ENCODE measurements at regions not wholly inside any gene's neighbourhood (a gene's known extent, or its start where the extent isn't known, plus 50 kb on each side); places are given as distances from the start of the nearest gene placed in this dataset.
A peak's percentile ranks its signal among the peaks of the same experiment; 100 is the strongest.

DNA sequence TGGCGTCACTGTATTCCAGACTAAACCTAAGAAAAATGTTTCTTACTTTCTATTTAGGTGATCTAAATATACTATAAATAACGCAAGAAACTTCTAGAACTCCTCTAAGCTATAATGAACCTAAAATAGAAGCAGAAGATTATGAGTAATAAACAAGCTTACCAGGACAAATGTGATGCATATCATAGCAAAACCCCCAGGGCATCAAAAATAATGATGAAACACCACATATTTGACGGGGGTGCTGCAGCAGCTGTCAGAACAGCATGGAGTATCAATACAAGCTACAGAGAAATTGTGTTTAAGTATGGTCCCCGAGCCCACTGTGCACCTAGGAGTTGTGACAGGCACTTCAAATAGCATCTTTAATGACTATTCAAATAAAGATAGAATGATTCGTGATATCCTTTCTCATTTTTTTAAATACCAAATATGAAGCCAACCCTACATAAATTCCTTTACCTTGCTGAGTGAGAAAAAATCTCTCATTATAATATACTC, 337.3 kb downstream of the CENPC start:
- 80 to 88% methylated on average over 5 of the region's 5 CpGs for WGBS, 2 donors

DNA sequence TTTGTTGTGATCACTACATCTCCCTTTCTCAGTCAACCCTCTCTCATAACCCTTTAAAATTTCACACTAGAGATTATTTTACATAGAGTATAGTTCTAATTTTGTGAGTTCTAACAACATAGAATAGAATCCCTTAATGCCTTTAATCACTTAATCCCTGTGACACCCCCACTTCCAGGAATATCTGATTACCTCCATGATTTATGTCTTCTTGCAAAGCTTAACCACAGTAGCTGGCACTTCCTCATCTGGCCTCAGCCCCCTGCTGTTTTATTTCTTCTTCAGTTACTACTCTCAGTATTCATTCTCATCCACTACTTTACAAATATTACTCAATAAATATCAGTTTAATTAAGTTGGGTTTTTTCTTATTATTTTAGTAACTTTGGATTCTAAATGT, 340.9 kb downstream of the CENPC start:
- Histone ChIP-seq H3K9me3 (ENCODE audit: control insufficient read depth in 4 of 4, insufficient read depth in 3 of 4, low read length in 3 of 4) (no peaks in the 10 kb centered on the region), H3K27ac (ENCODE audit: low read depth in 1 of 2, low read length in 1 of 2) (no peak overlapping the region), H3K9ac (ENCODE audit: insufficient read depth in 1 of 2, low read length in 2 of 2) (no peak overlapping the region), H3K27me3 (ENCODE audit: control insufficient read depth in 3 of 3, insufficient read depth in 3 of 3, low read length in 2 of 3) (no peaks in the 10 kb centered on the region), H3K4me3 (no peak overlapping the region), H3K36me3 (ENCODE audit: control insufficient read depth in 4 of 4, insufficient read depth in 4 of 4, low read length in 4 of 4) (no peaks in the 10 kb centered on the region), H3K4me1 (ENCODE audit: control insufficient read depth in 5 of 5, insufficient read depth in 5 of 5, low read length in 5 of 5) (no peaks in the 10 kb centered on the region)
- ATAC-seq (ENCODE audit: insufficient read depth, low FRiP score) (no peak), DNase-seq (no peak)
- TF ChIP-seq, protein P1, sequence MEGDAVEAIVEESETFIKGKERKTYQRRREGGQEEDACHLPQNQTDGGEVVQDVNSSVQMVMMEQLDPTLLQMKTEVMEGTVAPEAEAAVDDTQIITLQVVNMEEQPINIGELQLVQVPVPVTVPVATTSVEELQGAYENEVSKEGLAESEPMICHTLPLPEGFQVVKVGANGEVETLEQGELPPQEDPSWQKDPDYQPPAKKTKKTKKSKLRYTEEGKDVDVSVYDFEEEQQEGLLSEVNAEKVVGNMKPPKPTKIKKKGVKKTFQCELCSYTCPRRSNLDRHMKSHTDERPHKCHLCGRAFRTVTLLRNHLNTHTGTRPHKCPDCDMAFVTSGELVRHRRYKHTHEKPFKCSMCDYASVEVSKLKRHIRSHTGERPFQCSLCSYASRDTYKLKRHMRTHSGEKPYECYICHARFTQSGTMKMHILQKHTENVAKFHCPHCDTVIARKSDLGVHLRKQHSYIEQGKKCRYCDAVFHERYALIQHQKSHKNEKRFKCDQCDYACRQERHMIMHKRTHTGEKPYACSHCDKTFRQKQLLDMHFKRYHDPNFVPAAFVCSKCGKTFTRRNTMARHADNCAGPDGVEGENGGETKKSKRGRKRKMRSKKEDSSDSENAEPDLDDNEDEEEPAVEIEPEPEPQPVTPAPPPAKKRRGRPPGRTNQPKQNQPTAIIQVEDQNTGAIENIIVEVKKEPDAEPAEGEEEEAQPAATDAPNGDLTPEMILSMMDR (IDR thresholded peaks at IDR 0.05; ENCODE audit: control extremely low read depth, extremely low read depth): no peak

More for the DNA sequence above, 337.3 kb downstream of the CENPC start:
- Histone ChIP-seq H3K4me3 (no peak overlapping the region), H3K27me3 (ENCODE audit: control insufficient read depth in 3 of 3, insufficient read depth in 3 of 3, low read length in 2 of 3) (no peaks in the 10 kb centered on the region), H3K36me3 (ENCODE audit: control insufficient read depth in 4 of 4, insufficient read depth in 4 of 4, low read length in 4 of 4) (no peaks in the 10 kb centered on the region), H3K4me1 (ENCODE audit: control insufficient read depth in 5 of 5, insufficient read depth in 5 of 5, low read length in 5 of 5) (no peaks in the 10 kb centered on the region), H3K27ac (ENCODE audit: low read depth in 1 of 2, low read length in 1 of 2) (no peak overlapping the region), H3K9ac (ENCODE audit: insufficient read depth in 1 of 2, low read length in 2 of 2) (no peak overlapping the region), H3K9me3 (ENCODE audit: control insufficient read depth in 4 of 4, insufficient read depth in 3 of 4, low read length in 3 of 4) (no peaks in the 10 kb centered on the region)
- ATAC-seq (ENCODE audit: insufficient read depth, low FRiP score) (no peak), DNase-seq (no peak)
- TF ChIP-seq, protein P1 (IDR thresholded peaks at IDR 0.05; ENCODE audit: control extremely low read depth, extremely low read depth): no peak

DNA sequence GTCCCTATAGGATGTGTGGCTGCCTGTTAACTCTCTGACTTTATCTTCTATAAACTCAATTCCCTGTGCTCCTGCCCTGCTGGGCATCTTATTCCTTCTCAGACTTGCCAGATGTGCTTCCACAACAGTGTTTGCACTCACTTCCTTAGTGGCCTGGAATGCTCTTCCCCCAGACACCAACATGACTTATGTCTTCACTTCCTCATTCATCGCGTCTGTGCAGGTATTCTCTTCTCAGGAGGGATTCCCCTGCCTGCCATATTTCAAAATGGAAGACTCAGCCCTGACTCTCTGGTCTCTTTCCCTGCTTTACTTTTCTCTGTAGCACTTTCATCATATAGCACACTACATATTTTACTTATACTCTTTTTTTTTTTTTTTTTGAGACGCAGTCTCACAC, 344.0 kb downstream of the CENPC start:
- 40 to 60% methylated on average over 3 of the region's 3 CpGs for WGBS, 2 donors
- H3K36me3 ChIP-seq (ENCODE audit: control insufficient read depth in 4 of 4, insufficient read depth in 4 of 4, low read length in 4 of 4): no peaks in the 10 kb centered on the region
- TF ChIP-seq, protein P1 (IDR thresholded peaks at IDR 0.05; ENCODE audit: control extremely low read depth, extremely low read depth): no peak
- no peak overlapping the region for H3K4me3 ChIP-seq
- H3K27me3 ChIP-seq (ENCODE audit: control insufficient read depth in 3 of 3, insufficient read depth in 3 of 3, low read length in 2 of 3): no peaks in the 10 kb centered on the region
- no peak overlapping the region for H3K27ac ChIP-seq (ENCODE audit: low read depth in 1 of 2, low read length in 1 of 2)
- DNase-seq: no peak
- H3K9me3 ChIP-seq (ENCODE audit: control insufficient read depth in 4 of 4, insufficient read depth in 3 of 4, low read length in 3 of 4): no peaks in the 10 kb centered on the region
- ATAC-seq (ENCODE audit: insufficient read depth, low FRiP score): no peak
- no peaks in the 10 kb centered on the region for H3K4me1 ChIP-seq (ENCODE audit: control insufficient read depth in 5 of 5, insufficient read depth in 5 of 5, low read length in 5 of 5)
- H3K9ac ChIP-seq (ENCODE audit: insufficient read depth in 1 of 2, low read length in 2 of 2): no peak overlapping the region

DNA sequence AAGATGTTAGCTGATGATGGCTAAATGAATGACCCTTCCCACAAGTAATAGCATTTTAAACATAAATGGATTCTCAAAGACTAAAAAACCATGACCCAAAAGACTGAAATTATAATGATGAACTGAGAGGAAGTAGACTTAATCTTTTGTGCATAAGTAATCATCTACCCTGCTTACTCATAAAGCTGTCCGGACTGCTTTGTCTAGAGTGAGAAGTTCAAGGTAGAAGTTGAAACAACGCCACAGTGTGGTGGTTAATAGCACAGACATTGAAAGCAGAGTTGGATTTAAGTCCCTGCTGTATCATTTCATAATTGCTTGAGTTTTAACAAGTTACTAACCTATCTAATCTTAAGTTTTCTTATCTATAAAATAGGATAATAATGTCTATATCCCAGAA, 346.6 kb downstream of the CENPC start:
- WGBS, 2 donors: 23 to 35% methylated on average over 2 of the region's 2 CpGs
- Histone ChIP-seq H3K4me1 (ENCODE audit: control insufficient read depth in 5 of 5, insufficient read depth in 5 of 5, low read length in 5 of 5) (no peaks in the 10 kb centered on the region), H3K27me3 (ENCODE audit: control insufficient read depth in 3 of 3, insufficient read depth in 3 of 3, low read length in 2 of 3) (no peaks in the 10 kb centered on the region), H3K4me3 (no peak overlapping the region), H3K9ac (ENCODE audit: insufficient read depth in 1 of 2, low read length in 2 of 2) (no peak overlapping the region), H3K27ac (ENCODE audit: low read depth in 1 of 2, low read length in 1 of 2) (no peak overlapping the region), H3K36me3 (ENCODE audit: control insufficient read depth in 4 of 4, insufficient read depth in 4 of 4, low read length in 4 of 4) (no peaks in the 10 kb centered on the region), H3K9me3 (ENCODE audit: control insufficient read depth in 4 of 4, insufficient read depth in 3 of 4, low read length in 3 of 4) (no peaks in the 10 kb centered on the region)
- TF ChIP-seq, protein P1 (IDR thresholded peaks at IDR 0.05; ENCODE audit: control extremely low read depth, extremely low read depth): no peak
- DNase-seq (peak in 2 of 3 donors; percentile 13 to 44), ATAC-seq (ENCODE audit: insufficient read depth, low FRiP score) (no peak)

Measured in lung (tissue), 11 donors.